ENCODE measurements at regions not wholly inside any gene's neighbourhood (a gene's known extent, or its start where the extent isn't known, plus 50 kb on each side); places are given as distances from the start of the nearest gene placed in this dataset.

DNA sequence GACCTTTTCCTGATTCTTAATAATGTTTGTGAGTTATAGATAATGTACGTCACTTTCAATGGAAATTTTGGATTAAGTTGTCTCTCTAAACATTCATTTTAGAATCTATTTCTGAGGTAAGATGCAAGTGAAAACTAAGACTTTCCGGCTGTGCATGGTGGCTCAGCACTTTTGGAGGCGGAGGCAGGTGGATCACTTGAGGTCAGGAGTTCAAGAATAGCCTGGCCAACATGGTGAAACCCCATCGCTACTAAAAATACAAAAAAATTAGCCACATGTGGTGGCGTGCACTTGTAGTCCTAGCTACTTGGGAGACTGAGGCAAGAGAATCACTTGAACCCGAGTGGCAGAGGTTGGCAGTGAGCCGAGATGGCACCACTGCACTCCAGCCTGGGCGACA, 524.6 kb upstream of the SLIT2 start:
- no peak for DNase-seq (ENCODE audit: low read depth, low spot score)
- no peak overlapping the region for H3K4me3 ChIP-seq (ENCODE audit: low read depth, low read length)
- TF ChIP-seq, protein P1, sequence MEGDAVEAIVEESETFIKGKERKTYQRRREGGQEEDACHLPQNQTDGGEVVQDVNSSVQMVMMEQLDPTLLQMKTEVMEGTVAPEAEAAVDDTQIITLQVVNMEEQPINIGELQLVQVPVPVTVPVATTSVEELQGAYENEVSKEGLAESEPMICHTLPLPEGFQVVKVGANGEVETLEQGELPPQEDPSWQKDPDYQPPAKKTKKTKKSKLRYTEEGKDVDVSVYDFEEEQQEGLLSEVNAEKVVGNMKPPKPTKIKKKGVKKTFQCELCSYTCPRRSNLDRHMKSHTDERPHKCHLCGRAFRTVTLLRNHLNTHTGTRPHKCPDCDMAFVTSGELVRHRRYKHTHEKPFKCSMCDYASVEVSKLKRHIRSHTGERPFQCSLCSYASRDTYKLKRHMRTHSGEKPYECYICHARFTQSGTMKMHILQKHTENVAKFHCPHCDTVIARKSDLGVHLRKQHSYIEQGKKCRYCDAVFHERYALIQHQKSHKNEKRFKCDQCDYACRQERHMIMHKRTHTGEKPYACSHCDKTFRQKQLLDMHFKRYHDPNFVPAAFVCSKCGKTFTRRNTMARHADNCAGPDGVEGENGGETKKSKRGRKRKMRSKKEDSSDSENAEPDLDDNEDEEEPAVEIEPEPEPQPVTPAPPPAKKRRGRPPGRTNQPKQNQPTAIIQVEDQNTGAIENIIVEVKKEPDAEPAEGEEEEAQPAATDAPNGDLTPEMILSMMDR (IDR thresholded peaks at IDR 0.05; ENCODE audit: insufficient read depth, low read length, missing control alignments): no peak
- ChIA-PET CTCF (interaction anchor here (1.3 kb wide), 1 partner anchor 34 kb away, joined by 3 read pairs; no protein-coding TSS in a partner anchor), POLR2A (no interaction called here)

DNA sequence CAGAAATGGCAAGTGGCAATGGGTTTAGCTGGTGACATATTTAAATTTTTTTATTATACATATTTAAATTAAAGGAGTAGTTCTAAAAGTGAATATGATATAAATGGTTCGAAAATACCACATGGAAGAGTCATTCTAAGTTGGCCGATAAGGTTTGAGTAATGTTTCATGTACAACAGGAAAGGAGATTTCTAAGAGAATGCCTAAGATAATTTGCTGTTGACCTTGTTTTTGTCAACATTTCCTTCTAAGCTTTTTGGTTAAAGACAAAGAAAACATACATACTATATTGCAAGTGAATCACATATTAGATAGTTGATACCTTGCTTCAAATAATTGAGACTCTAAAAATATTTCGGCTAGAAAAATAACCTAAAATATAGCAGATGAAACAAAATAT, 526.6 kb upstream of the SLIT2 start:
- H3K4me3 ChIP-seq (ENCODE audit: low read depth, low read length): no peak overlapping the region
- DNase-seq (ENCODE audit: low read depth, low spot score): no peak
- CTCF ChIA-PET: interaction anchor here (0.7 kb wide), 1 partner anchor 523 kb away, joined by 3 read pairs; no protein-coding TSS in a partner anchor
- POLR2A ChIA-PET: no interaction called here
- TF ChIP-seq, protein P1 (IDR thresholded peaks at IDR 0.05; ENCODE audit: insufficient read depth, low read length, missing control alignments): no peak

DNA sequence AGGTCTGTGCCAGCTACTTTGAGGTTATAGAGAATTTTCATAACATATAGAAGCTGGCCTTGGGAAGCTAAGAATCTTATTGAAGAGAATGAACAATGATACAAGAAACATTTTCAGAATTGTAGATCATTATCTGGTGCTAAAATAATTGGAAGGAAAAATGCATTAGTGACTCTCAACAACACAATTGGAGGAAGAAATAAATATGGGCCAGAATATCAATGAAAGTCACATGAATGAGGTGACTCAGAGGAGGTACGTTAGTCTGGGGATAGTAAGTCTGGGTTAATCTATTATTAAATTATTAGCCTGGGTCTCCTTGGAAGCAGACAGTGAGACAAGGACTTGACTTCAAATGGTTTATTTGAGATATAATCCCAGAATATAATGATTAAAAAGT, 529.3 kb upstream of the SLIT2 start:
- CTCF ChIA-PET: no interaction called here
- DNase-seq (ENCODE audit: low read depth, low spot score): no peak
- H3K4me3 ChIP-seq (ENCODE audit: low read depth, low read length): no peak overlapping the region
- POLR2A ChIA-PET: no interaction called here
- TF ChIP-seq, protein P1 (IDR thresholded peaks at IDR 0.05; ENCODE audit: insufficient read depth, low read length, missing control alignments): no peak

DNA sequence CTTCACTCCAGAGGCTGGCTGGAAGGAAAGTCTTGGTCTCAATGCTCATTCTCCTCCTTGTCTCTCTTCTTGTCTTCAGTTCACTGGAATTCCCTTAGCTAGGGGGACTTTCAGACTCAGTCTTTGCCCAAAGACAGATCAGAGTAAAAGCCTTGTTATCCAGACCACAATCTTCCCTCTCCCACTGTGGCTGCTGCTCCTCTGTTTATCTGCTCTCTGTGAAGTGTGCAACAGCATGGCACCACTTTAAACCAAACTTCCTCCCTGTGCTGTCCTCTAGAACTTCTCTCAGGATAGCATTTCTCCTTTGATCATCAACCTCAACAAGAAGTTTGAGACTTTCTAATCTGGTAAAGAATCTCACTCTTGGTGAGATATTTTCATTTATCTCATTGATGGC, 530.1 kb upstream of the SLIT2 start:
- ChIA-PET CTCF (no interaction called here), POLR2A (no interaction called here)
- TF ChIP-seq, protein P1 (IDR thresholded peaks at IDR 0.05; ENCODE audit: insufficient read depth, low read length, missing control alignments): no peak
- no peak overlapping the region for H3K4me3 ChIP-seq (ENCODE audit: low read depth, low read length)
- no peak for DNase-seq (ENCODE audit: low read depth, low spot score)

DNA sequence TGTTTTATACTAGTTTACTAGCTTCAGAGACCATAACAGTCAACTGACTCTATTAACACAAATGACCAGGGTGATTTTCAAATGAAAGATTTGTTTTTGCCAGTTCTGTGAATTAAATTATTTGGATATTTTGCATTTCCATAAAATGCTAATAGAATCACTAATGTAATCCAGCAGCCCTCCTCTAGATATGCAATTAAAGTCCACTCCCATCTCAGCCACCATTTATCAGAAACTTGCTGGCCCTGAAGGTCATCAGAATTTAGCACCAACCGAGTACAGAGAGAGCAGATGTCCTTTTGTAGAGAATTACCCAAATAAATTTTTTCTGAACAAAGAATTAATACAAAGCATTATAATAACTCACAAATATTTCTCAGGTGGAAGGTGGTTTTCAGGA, 531.1 kb upstream of the SLIT2 start:
- H3K4me3 ChIP-seq (ENCODE audit: low read depth, low read length): no peak overlapping the region
- ChIA-PET CTCF (no interaction called here), POLR2A (no interaction called here)
- no peak for DNase-seq (ENCODE audit: low read depth, low spot score)
- TF ChIP-seq, protein P1 (IDR thresholded peaks at IDR 0.05; ENCODE audit: insufficient read depth, low read length, missing control alignments): no peak

DNA sequence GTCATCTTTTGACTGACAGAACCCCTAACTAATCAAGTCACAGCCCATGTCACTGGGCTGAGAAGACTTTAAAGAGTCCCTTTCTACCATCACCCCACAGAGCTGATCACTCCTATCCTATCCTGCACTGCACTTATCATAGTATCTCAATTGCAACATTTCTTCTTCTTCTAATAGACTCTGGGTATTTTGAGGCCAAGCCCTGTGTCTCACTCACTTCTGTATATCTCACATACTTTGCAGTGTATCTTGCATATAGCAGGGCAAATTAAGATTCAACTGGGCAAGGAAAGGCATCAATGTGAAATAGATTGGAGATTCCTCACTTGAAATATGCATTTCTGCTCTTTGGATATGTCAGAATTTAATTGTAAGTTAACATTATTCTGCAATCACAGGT, 531.5 kb upstream of the SLIT2 start:
- ChIA-PET POLR2A (no interaction called here), CTCF (no interaction called here)
- TF ChIP-seq, protein P1 (IDR thresholded peaks at IDR 0.05; ENCODE audit: insufficient read depth, low read length, missing control alignments): no peak
- H3K4me3 ChIP-seq (ENCODE audit: low read depth, low read length): no peak overlapping the region
- no peak for DNase-seq (ENCODE audit: low read depth, low spot score)

All from AG04449 (cell line).